Astrocyte (in vitro differentiated cells and primary cell): ENCODE measurements at regions not wholly inside any gene's neighbourhood (a gene's known extent, or its start where the extent isn't known, plus 50 kb on each side); places are given as distances from the start of the nearest gene placed in this dataset.

Experiments used
- EZH2 ChIP-seq: IDR thresholded peaks from 2 replicates; pipeline ENCODE4 v1.6.1; 2012; ENCODE audit warnings: mild to moderate bottlenecking, low read length, inconsistent platforms; ENCODE audit not compliant: insufficient read depth
- TF ChIP-seq, protein P1 (sequence below): IDR thresholded peaks from 2 replicates; pipeline ENCODE4 v1.5.1; 2011; ENCODE audit warnings: low read depth, mild to moderate bottlenecking, inconsistent platforms, low read length, moderate library complexity; ENCODE audit not compliant: insufficient read depth

DNA sequence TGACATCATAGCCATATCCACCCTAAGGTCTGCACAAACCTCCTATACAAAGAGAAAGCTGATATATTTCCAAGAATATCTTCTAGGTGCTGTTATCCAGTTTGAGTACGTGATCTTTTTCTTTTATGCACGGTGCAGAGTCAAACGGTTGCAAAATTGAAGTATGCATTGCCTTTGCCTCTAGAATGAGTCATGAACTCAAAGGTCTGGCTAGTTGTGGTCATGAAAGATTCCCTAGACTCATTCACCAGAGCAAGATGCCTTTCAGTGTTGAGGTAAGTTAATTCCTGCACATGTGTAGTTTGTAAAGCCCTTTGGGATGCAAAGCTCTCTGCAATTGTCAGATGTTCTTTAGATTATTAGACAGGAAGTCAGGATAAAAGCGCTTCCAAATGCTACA lies 704.4 kb downstream of the PCDH19 start:
- TF ChIP-seq, protein P1, sequence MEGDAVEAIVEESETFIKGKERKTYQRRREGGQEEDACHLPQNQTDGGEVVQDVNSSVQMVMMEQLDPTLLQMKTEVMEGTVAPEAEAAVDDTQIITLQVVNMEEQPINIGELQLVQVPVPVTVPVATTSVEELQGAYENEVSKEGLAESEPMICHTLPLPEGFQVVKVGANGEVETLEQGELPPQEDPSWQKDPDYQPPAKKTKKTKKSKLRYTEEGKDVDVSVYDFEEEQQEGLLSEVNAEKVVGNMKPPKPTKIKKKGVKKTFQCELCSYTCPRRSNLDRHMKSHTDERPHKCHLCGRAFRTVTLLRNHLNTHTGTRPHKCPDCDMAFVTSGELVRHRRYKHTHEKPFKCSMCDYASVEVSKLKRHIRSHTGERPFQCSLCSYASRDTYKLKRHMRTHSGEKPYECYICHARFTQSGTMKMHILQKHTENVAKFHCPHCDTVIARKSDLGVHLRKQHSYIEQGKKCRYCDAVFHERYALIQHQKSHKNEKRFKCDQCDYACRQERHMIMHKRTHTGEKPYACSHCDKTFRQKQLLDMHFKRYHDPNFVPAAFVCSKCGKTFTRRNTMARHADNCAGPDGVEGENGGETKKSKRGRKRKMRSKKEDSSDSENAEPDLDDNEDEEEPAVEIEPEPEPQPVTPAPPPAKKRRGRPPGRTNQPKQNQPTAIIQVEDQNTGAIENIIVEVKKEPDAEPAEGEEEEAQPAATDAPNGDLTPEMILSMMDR: no peak
- TF ChIP-seq EZH2: no peak
